ENCODE measurements at regions not wholly inside any gene's neighbourhood (a gene's known extent, or its start where the extent isn't known, plus 50 kb on each side); places are given as distances from the start of the nearest gene placed in this dataset.
"Not testable (repeated sequence)": the region's sequence is repeated elsewhere in the genome, so short reads cannot be mapped to it uniquely, and the experiment has no call there.

DNA sequence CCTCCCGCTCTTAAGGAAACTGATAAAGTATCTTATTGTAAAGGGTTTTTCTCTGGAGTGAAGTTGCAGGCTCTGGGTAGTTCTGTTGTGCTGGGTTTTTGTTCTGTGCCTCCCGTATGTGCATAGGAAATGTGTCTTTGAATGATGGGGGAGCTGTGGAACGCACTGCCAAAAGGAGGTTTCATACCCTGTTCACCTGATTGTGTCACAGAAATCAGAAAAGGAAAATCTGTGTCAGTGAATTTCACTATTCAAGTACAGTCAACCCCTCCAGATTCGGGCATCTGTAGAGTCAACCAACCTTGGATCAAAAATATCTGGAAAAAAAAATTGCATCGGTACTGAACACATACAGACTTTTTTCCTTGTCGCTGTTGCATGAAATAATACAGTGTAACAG is 127.8 kb downstream of the MRPL57 start:
- H3K4me1 ChIP-seq (ENCODE audit: control insufficient read depth in 1 of 2, insufficient read depth in 2 of 2, low read length in 2 of 2), result peaks cover 0 to 4% of the 10 kb centered on the region in 2 donors
- H3K27ac ChIP-seq (ENCODE audit: low read length), result no peak overlapping the region
- H3K36me3 ChIP-seq (ENCODE audit: control insufficient read depth in 1 of 2, insufficient read depth in 2 of 2, low read length in 2 of 2), result peaks cover 0 to 5% of the 10 kb centered on the region in 2 donors
- no peak overlapping the region for H3K4me3 ChIP-seq (ENCODE audit: low read depth in 1 of 2, low read length in 2 of 2)
- H3K27me3 ChIP-seq (ENCODE audit: low read depth, low read length), result no peaks in the 10 kb centered on the region
- H3K9me3 ChIP-seq (ENCODE audit: control insufficient read depth in 1 of 2, low read length in 2 of 2), result no peaks in the 10 kb centered on the region

GRCh38 chr13:21306300-21307073 is 130.0 kb downstream of the MRPL57 start:
- not testable (repeated sequence) for H3K36me3 ChIP-seq (ENCODE audit: control insufficient read depth in 1 of 2, insufficient read depth in 2 of 2, low read length in 2 of 2); H3K4me1 ChIP-seq (ENCODE audit: control insufficient read depth in 1 of 2, insufficient read depth in 2 of 2, low read length in 2 of 2); H3K4me3 ChIP-seq (ENCODE audit: low read depth in 1 of 2, low read length in 2 of 2); H3K27ac ChIP-seq (ENCODE audit: low read length); H3K9me3 ChIP-seq (ENCODE audit: control insufficient read depth in 1 of 2, low read length in 2 of 2); H3K27me3 ChIP-seq (ENCODE audit: low read depth, low read length)

DNA sequence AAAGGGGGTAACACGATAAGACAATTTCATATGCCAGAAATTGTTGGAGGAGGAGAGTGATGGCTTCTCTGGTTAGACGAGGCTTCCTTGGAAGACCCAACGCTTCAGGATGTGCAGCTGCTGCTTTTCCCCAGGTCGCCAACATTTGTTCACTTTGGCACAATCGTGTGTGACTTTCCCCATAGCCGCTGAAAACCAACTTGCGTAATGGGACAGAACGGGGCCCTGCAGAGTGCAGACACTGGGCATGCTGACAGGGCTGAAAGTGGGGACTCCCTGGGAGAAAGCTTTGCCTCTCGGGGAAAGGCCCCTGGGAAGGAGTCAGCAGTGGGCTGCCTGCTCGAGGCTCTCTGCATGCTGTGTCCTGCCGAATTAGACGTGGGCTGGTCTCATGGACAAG is 130.7 kb downstream of the MRPL57 start:
- H3K36me3 ChIP-seq (ENCODE audit: control insufficient read depth in 1 of 2, insufficient read depth in 2 of 2, low read length in 2 of 2); H3K9me3 ChIP-seq (ENCODE audit: control insufficient read depth in 1 of 2, low read length in 2 of 2); H3K27ac ChIP-seq (ENCODE audit: low read length); H3K27me3 ChIP-seq (ENCODE audit: low read depth, low read length); H3K4me1 ChIP-seq (ENCODE audit: control insufficient read depth in 1 of 2, insufficient read depth in 2 of 2, low read length in 2 of 2); H3K4me3 ChIP-seq (ENCODE audit: low read depth in 1 of 2, low read length in 2 of 2): not testable (repeated sequence)

- no peaks in the 10 kb centered on the region for H3K4me1 ChIP-seq (ENCODE audit: control insufficient read depth in 1 of 2, insufficient read depth in 2 of 2, low read length in 2 of 2)
- H3K27ac ChIP-seq (ENCODE audit: low read length), result no peak overlapping the region
- peaks cover 0 to 10% of the 10 kb centered on the region in 2 donors for H3K36me3 ChIP-seq (ENCODE audit: control insufficient read depth in 1 of 2, insufficient read depth in 2 of 2, low read length in 2 of 2)
- no peaks in the 10 kb centered on the region for H3K27me3 ChIP-seq (ENCODE audit: low read depth, low read length)
- no peak overlapping the region for H3K4me3 ChIP-seq (ENCODE audit: low read depth in 1 of 2, low read length in 2 of 2)
- no peaks in the 10 kb centered on the region for H3K9me3 ChIP-seq (ENCODE audit: control insufficient read depth in 1 of 2, low read length in 2 of 2)
These were observed 132.4 kb downstream of the MRPL57 start for GRCh38 chr13:21308906-21309305.

DNA sequence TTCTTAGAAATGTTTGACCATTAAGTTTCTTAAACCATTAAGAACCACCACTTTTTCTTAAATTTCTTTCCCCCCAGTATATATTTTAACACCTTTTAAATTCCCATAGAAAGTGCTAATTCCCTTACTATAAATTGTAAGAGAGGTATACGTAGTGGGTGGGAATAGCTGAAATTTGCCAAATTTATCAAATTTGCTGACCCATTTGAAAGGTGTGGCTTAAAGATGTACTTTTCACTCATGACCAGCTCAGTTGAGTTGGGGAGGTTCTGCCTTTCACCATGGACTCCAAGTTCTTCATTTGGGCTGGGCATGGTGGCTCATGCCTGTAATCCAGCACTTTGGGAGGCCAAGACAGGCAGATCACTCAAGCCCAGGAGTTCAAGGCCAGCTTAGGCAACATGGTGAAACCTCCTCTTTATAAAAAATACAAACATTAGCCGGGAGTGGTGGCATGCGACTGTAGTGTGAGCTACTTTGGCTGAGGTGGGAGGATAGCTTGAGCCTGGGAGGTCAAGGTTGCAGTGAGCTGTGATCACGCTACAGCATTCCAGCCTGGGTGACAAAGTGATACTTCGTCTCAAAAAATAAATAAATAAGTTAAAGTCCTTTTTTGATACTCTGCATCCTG is 133.2 kb downstream of the MRPL57 start:
- H3K4me1 ChIP-seq (ENCODE audit: control insufficient read depth in 1 of 2, insufficient read depth in 2 of 2, low read length in 2 of 2), result no peaks in the 10 kb centered on the region
- no peaks in the 10 kb centered on the region for H3K27me3 ChIP-seq (ENCODE audit: low read depth, low read length)
- no peak overlapping the region for H3K27ac ChIP-seq (ENCODE audit: low read length)
- no peaks in the 10 kb centered on the region for H3K9me3 ChIP-seq (ENCODE audit: control insufficient read depth in 1 of 2, low read length in 2 of 2)
- no peak overlapping the region for H3K4me3 ChIP-seq (ENCODE audit: low read depth in 1 of 2, low read length in 2 of 2)
- H3K36me3 ChIP-seq (ENCODE audit: control insufficient read depth in 1 of 2, insufficient read depth in 2 of 2, low read length in 2 of 2), result peaks cover 0 to 10% of the 10 kb centered on the region in 2 donors

DNA sequence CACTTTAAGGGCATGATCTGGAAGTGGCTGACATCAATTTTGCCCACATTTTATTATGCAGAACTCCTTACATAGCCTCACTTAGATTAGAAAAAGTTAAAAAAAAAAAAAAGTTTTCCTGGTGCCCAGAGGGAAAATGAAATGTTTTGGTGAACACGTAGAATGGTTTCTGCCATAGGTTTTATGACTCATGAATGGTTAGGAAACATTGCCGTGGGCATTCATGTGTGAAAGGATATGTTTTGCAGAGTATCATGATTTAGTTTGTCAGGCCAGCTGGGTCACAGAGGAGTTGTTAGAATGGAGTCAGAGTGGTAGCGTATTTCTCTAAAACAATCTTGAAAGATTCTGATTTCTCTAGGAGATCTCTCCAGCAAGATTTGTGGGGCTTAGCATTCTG is 133.8 kb downstream of the MRPL57 start:
- Histone ChIP-seq H3K36me3 (ENCODE audit: control insufficient read depth in 1 of 2, insufficient read depth in 2 of 2, low read length in 2 of 2) (peaks cover 0 to 10% of the 10 kb centered on the region in 2 donors), H3K27ac (ENCODE audit: low read length) (no peak overlapping the region), H3K27me3 (ENCODE audit: low read depth, low read length) (no peaks in the 10 kb centered on the region), H3K4me3 (ENCODE audit: low read depth in 1 of 2, low read length in 2 of 2) (no peak overlapping the region), H3K9me3 (ENCODE audit: control insufficient read depth in 1 of 2, low read length in 2 of 2) (no peaks in the 10 kb centered on the region), H3K4me1 (ENCODE audit: control insufficient read depth in 1 of 2, insufficient read depth in 2 of 2, low read length in 2 of 2) (no peaks in the 10 kb centered on the region)

GRCh38 chr13:21314976-21315375 is 138.5 kb downstream of the MRPL57 start:
- H3K27me3 ChIP-seq (ENCODE audit: low read depth, low read length); H3K9me3 ChIP-seq (ENCODE audit: control insufficient read depth in 1 of 2, low read length in 2 of 2); H3K27ac ChIP-seq (ENCODE audit: low read length); H3K4me1 ChIP-seq (ENCODE audit: control insufficient read depth in 1 of 2, insufficient read depth in 2 of 2, low read length in 2 of 2); H3K4me3 ChIP-seq (ENCODE audit: low read depth in 1 of 2, low read length in 2 of 2): not testable (repeated sequence)
- H3K36me3 ChIP-seq (ENCODE audit: control insufficient read depth in 1 of 2, insufficient read depth in 2 of 2, low read length in 2 of 2), result peaks cover 0 to 10% of the 10 kb centered on the region in 2 donors

DNA sequence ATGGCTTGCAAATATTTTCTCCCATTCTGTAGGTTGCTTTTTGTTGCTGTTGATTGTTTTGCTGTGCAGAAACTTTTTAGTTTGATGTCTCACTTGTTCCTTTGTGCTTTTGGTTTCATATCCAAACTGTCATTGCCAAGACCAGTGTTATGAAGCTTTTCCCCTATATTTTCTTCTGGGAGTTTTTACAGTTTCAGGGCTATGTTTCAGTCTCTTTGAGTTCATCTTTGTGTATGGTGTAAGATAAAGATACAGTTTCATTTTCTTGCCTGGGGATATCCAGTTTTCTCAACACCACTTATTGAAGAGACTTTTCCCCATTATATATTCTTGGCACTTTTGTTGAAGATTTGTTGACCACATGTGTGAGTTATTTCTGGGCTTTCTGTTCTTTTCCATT is 139.9 kb downstream of the MRPL57 start:
- H3K36me3 ChIP-seq (ENCODE audit: control insufficient read depth in 1 of 2, insufficient read depth in 2 of 2, low read length in 2 of 2), result peaks cover 0 to 7% of the 10 kb centered on the region in 2 donors
- H3K4me3 ChIP-seq (ENCODE audit: low read depth in 1 of 2, low read length in 2 of 2), result no peak overlapping the region
- no peak overlapping the region for H3K27ac ChIP-seq (ENCODE audit: low read length)

DNA sequence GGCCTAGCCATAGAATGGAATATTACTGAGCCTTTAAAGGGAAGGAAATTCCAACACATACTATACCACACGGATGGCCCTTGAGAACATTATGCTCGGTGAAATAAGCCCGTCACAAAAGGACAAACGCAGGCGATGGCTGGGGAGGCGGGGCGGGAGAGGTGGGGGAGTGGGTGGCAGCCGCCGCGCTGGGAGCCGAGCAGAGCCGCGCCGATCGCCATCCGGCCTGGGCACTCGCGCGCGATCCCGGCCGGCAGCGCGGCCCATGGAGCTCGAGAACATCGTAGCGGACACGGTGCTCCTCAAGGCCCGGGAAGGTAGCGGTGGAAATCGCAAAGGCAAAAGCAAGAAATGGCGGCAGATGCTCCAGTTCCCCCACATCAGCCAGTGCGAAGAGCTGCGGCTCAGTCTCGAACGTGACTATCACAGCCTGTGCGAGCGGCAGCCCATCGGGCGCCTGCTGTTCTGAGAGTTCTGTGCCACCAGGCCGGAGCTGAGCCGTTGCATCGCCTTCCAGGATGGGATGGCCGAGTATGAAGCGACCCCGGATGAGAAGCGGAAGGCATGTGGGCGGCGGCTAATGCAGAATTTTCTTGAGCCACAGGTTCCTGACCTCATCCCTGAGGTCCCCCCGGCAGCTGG is 140.1 kb downstream of the ZDHHC20 start:
- Histone ChIP-seq H3K27me3 (ENCODE audit: low read depth, low read length) (no peaks in the 10 kb centered on the region), H3K27ac (ENCODE audit: low read length) (no peak overlapping the region), H3K4me1 (ENCODE audit: control insufficient read depth in 1 of 2, insufficient read depth in 2 of 2, low read length in 2 of 2) (no peaks in the 10 kb centered on the region), H3K4me3 (ENCODE audit: low read depth in 1 of 2, low read length in 2 of 2) (peak overlapping the region; percentile 30 to 55), H3K36me3 (ENCODE audit: control insufficient read depth in 1 of 2, insufficient read depth in 2 of 2, low read length in 2 of 2) (no peaks in the 10 kb centered on the region), H3K9me3 (ENCODE audit: control insufficient read depth in 1 of 2, low read length in 2 of 2) (no peaks in the 10 kb centered on the region)

More for the DNA sequence above, 139.9 kb downstream of the MRPL57 start:
- H3K27me3 ChIP-seq (ENCODE audit: low read depth, low read length), result no peaks in the 10 kb centered on the region
- no peaks in the 10 kb centered on the region for H3K9me3 ChIP-seq (ENCODE audit: control insufficient read depth in 1 of 2, low read length in 2 of 2)
- H3K4me1 ChIP-seq (ENCODE audit: control insufficient read depth in 1 of 2, insufficient read depth in 2 of 2, low read length in 2 of 2), result no peaks in the 10 kb centered on the region

DNA sequence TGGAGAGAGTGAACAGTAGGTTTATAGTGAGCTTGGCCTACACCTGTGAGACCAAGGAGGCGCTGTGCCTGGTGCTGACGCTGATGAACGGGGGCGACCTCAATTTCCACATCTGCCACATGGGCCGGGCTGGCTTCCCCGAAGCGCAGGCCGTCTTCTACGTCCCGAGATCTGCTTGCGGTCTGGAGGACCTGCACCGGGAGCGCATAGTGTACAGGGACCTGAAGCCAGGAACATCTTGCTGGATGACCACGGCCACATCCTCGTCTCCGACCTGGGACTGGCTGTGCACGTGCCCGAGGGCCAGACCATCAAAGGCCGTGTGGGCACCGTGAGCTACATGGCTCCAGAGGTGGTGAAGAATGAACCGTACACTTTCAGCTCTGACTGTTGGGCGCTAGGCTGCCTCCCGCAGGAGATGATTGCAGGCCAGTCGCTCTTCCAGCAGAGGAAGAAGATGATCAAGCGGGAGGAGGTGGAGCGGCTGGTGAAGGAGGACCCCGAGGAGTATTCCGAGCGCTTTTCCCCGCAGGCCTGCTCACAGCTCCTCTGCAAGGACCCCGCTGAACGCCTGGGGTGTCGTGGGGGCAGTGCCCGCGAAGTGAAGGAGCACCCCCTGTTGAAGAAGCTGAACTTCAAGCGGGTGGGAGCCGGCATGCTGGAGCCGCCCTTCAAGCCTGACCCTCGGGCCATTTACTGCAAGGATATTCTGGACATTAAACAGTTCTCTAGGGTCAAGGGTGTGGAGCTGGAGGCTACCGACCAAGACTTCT is 139.0 kb downstream of the ZDHHC20 start:
- Histone ChIP-seq H3K9me3 (ENCODE audit: control insufficient read depth in 1 of 2, low read length in 2 of 2) (no peaks in the 10 kb centered on the region), H3K4me1 (ENCODE audit: control insufficient read depth in 1 of 2, insufficient read depth in 2 of 2, low read length in 2 of 2) (no peaks in the 10 kb centered on the region), H3K27ac (ENCODE audit: low read length) (no peak overlapping the region)

DNA sequence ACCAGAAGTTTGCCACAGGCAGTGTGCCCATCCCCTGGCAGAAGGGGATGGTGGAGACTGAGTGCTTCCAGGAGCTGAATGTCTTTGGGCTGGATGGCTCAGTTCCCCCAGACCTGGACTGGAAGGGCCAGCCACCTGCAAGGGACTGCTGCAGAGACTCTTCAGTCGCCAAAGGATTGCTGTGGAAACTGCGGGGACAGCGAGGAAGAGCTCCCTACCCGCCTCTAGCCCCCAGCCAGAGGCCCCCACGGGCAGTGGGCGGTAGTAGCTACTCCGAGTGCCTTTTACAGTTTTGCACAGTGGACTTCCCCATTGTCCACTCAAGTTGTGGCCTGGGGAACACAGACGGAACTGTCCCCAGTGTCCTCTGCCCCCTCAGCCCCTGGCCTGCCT is 138.5 kb downstream of the ZDHHC20 start:
- no peaks in the 10 kb centered on the region for H3K4me1 ChIP-seq (ENCODE audit: control insufficient read depth in 1 of 2, insufficient read depth in 2 of 2, low read length in 2 of 2)
- H3K36me3 ChIP-seq (ENCODE audit: control insufficient read depth in 1 of 2, insufficient read depth in 2 of 2, low read length in 2 of 2), result no peaks in the 10 kb centered on the region
- H3K27ac ChIP-seq (ENCODE audit: low read length), result no peak overlapping the region
- no peak overlapping the region for H3K4me3 ChIP-seq (ENCODE audit: low read depth in 1 of 2, low read length in 2 of 2)
- no peaks in the 10 kb centered on the region for H3K27me3 ChIP-seq (ENCODE audit: low read depth, low read length)
- H3K9me3 ChIP-seq (ENCODE audit: control insufficient read depth in 1 of 2, low read length in 2 of 2), result no peaks in the 10 kb centered on the region

More for the DNA sequence above, 139.0 kb downstream of the ZDHHC20 start:
- Histone ChIP-seq H3K4me3 (ENCODE audit: low read depth in 1 of 2, low read length in 2 of 2) (no peak overlapping the region), H3K27me3 (ENCODE audit: low read depth, low read length) (no peaks in the 10 kb centered on the region), H3K36me3 (ENCODE audit: control insufficient read depth in 1 of 2, insufficient read depth in 2 of 2, low read length in 2 of 2) (no peaks in the 10 kb centered on the region)
